ENCODE measurements at regions not wholly inside any gene's neighbourhood (a gene's known extent, or its start where the extent isn't known, plus 50 kb on each side); places are given as distances from the start of the nearest gene placed in this dataset.
"Not testable (repeated sequence)": the region's sequence is repeated elsewhere in the genome, so short reads cannot be mapped to it uniquely, and the experiment has no call there.

DNA sequence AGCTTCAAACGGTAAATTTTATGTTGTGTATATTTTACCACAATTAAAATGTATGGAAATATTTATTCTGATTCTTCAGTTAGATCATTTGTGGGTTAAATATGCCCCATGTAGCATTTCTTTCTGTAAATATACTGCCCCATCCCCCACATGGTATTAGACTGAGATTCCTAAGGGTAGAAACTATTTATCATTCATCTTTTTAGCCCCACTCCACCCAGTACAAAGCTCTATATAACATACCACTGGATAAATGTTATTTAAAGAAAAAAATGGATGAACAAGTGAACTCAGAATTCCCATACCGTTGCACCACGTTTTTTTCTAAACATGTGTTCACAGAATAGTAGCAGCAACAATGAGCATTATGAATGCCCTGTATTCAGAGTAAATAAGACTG lies 234.0 kb upstream of the IRF2BP2 start:
- DNase-seq (ENCODE audit: low read depth): no peak

DNA sequence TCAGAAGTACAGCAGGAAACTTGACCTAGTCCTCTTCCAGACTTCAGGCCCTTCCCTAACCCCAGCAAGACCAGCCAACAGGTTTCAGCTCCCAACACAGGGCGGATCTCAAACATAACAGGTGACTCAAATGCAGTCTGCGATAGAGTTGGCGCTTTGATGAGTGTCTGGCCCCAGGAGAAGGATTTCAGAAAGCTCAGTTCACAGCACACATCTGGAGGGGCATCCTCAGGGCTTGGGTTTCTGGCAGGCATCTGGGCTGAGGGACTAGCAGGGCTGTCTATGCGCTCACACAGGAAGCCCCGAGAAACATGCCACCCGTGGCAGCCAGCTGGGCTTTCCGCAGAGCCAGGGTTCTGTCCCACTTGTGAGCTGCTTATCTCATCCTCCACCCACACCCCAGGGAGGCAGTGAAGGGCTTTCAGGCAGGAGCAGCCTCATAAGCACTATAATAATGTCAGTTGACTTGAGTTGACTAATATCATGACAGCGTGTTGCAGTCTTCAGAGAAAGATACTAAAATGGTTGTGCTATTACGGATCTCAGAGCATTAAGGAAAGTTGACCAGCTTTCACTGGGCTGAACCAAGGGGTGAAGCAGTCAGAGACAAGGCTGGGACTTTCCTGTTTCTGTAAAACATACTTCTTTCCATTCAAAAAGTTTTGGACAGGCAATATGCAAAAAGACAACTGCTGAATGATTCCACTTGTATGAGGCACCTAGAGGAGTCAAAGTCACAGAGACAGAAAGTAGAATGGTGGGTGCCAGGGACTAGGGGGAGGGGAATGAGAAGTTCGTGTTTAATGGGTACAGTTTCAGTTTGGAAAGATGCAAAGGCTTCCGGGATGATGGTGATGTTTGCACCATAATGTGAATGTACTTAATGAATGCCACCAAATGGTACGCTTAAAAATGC lies 233.0 kb upstream of the IRF2BP2 start:
- no peak for DNase-seq (ENCODE audit: low read depth)

DNA sequence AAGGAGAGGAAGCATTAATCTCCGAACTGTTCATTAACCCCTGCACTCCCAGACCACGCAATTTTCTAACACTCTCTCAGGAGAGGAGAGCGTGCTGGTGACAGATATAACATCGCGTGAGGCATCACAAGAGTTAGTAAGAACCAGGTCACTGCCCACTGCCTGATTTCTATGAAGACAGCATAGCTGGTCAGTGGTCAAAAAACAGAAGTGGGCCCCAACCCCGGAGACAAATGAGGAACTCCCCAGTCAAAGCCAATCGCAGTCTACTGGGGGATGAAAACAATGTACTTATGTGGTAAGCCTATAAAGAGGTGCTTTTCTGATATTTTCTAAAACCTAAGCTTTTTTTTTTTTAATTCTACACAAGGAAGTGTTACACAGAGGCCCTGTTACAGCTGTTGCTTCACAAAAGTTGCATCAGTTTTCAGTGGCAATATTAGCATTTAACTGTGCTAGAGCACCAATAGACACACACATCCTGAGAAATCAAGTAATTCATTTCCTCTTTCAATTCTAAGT lies 231.8 kb upstream of the IRF2BP2 start:
- DNase-seq (ENCODE audit: low read depth): no peak

DNA sequence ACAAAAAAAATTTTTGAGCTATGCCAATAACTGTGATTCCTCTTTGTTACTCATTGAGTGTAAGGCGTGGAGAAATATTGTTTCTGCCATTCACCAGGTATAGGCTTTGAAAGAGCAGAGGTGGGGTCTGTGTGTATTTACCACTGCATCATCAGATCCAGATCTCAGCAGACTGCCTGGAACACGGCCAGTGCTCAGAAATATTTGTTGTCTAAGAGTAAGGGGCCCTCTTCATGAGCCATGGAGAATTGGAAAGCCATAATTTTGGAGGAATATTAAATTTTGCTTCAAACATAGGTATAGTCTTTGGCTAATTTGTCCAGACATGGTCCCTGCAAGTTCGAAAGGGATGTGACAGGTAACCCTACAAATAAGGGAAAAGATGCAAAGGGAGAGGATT lies 231.3 kb upstream of the IRF2BP2 start:
- DNase-seq (ENCODE audit: low read depth): no peak

DNA sequence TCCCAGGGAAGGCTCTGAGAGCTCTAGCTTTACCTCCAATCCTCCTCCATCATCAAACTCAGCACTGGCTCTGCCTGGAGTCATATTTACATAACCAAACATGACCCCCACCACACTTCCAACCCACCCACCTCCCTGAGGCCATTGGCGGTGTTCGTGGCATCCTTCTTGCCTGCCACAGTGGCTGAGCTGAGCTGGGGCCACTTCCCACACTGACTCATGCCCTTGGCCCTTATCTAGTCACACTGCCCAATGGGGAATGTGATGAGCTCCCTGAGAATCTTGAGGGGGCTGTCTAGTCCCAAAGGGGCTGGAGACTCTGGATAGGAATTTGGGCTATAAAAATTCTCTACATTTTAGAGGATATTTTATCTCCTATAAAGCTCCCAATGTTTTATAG lies 230.9 kb upstream of the IRF2BP2 start:
- DNase-seq (ENCODE audit: low read depth): no peak

DNA sequence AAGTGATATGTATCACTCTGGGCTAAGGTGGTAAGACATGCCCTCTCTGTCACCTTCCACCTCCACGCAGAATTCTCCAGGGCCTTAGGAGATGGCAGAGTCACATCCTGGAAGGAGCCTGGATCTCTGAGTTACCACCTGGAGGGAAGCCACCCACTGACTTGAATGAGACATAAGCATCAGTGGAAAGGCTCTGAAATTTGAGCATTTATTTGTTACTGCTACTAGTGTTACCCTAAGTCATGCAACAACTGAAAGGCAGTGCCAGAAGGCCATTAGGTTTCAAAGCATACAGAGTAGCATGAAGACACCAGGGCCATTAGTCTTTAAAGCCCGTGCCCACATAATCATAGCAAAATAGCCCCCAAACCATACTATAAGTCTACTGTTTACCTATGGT lies 230.3 kb upstream of the IRF2BP2 start:
- no peak for DNase-seq (ENCODE audit: low read depth)

DNA sequence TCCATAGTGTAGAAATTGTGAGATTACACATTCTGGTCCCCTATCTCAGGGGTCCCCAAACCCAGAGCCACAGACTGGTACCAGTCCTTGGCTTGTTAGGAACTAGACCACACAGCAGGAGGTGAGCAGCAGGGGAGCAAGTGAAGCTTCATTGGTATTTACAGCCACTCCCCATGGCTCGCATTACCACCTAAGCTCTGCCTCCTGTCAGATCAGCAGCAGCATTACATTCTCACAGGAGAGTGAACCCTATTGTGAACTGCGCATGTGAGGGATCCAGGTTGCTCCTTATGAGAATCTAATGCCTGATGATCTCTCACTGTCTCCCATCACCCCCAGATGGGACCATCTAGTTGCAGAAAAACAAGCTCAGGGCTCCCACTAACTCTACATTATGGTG lies 229.7 kb upstream of the IRF2BP2 start:
- no peak for DNase-seq (ENCODE audit: low read depth)

DNA sequence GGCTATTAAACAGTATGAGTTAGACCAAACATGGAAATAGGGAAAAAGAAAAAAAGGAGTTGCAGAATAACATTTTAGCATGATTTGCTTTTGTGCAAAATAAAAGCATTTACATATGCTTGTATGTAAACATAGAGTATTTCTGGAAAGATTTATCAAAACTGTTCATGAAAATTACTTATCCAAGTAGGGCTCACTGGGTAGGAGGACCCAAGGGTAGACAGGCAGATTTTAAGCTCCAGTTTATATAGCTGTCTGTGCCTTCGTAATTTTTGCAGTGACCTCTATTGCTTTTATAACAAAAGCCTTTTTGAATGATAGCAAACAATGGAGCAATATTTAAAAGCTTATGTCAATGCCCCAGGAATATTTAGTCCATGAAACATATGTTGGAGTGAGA lies 228.8 kb upstream of the IRF2BP2 start:
- no peak for DNase-seq (ENCODE audit: low read depth)

DNA sequence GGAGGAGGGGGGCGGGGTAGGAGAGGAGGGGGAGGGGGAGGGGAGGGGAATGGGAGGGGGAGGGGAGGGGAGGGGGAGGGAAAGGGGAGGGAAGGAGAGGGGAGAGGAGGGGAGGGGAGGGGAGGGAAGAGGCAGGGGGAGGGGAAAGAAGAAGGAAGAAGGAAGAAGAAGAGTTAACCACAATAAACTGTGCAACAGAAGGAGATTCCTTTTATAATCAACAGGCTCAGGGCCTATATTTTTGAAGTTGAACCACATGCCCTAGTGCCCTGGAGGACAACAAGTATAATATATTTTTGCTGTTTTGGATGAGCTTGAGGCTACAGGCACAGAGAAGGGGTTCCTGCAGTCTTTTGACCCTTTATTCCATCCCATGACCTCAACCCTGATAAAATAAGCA lies 228.2 kb upstream of the IRF2BP2 start:
- no peak for DNase-seq (ENCODE audit: low read depth)

DNA sequence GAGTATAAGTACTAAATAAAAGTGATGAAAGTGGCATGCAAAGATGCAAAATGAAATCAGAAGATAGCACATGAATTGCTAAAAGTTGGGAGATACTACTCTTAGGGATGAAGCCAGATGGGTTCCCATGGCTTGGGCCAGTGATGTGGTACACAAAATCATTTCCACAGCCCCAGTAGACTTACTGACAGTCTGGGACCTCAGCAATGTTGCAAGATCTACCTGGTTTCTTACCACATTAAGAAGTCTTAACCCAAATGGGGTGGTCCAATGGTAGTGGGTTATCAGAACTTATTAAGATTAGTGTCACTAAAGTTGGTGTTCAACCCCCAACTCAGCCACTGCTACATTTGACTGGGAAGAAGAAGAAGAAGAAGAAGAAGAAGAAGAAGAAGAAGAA lies 227.7 kb upstream of the IRF2BP2 start:
- no peak for DNase-seq (ENCODE audit: low read depth)

DNA sequence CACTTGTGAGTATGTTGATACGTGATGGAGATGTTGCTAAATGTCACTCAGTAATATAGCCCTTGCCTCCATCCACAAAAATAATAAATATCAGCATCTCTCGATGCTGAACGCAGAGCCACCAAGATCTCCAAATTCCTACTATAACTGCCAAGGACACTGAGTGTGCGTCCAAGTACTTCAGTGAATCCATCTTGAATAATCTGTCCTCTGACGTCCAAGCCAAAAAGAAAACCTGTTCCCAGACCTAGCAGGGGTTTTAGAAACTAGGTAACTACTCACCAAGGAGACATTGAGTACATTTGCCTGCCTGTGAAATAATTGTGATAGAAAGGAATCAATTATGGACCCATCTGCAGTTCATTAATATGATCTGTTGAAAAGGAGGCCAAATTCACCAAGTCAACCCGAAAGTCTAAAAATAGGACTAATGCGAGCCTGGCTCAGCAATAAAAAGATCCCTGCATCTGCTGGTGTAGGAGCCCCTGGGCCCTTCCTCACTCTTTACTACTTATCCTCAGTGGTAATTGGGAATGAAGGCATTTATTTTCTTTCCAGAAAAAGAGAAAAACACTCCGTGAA lies 226.9 kb upstream of the IRF2BP2 start:
- DNase-seq (ENCODE audit: low read depth): no peak

DNA sequence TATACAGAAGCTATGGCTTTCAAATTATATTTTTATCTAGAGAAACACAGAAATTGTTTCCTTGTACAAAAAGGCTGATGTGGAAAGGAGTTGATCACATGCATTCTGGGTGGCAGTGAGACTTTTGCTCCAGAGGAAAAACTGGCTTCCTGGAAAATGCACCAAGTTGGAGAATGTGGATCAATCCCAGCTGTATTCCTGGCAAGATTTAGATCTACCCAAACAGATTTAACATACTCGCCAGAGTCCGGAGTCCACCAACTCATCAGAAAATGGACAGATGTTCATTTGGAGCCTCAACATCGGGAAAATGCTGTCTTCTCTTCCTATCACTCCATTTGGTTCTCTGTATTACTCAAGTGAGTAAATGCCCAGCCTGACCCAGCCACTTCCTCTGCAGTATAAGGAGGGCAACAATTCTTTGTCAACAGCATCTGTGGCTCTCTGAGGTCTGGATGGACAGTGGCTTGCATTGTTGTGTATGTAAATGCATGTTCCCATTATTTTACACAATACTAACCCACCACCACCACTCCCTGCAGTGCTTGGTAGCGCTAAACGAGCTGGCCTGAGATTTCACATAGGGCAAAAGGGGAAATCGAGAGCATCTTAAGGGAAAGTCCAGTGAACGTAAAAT lies 226.2 kb upstream of the IRF2BP2 start:
- DNase-seq (ENCODE audit: low read depth): no peak

DNA sequence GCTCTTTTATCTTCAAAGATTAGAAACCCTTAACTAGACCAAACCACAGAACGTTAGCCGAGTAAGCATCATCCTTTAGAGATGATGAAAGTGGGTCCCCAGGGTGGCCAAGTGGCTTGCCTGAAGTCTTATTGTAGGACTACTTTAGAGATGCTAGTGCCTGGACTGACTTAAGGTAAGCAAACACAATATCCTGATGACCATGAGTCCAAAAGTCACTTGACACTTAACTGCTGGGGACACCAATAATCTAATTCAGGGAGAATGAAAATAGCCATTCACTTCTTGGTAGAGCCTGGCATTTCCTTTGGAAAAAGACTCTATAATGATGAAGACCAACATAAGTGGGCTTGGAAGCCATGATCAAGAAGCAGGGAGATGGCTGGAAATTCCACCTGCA lies 225.3 kb upstream of the IRF2BP2 start:
- no peak for DNase-seq (ENCODE audit: low read depth)

DNA sequence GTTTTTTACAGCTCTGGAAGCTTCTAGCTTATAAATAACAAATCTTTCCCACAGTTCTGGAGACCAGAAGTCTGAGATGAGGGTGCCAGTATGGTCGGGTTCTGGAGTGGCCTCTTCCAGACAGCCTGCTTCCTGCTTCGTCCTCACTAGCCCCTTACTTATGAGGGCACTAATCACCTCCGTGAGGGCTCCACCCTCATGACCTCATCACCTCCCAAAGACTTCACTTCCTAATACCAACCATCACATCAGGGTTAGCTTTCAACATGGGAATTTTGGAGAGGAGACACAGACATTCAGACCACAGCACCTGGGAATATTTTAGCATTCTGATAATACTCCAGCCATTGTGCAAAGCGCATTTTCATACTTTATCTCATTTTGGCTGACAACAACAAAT lies 223.7 kb upstream of the IRF2BP2 start:
- no peak for DNase-seq (ENCODE audit: low read depth)

DNA sequence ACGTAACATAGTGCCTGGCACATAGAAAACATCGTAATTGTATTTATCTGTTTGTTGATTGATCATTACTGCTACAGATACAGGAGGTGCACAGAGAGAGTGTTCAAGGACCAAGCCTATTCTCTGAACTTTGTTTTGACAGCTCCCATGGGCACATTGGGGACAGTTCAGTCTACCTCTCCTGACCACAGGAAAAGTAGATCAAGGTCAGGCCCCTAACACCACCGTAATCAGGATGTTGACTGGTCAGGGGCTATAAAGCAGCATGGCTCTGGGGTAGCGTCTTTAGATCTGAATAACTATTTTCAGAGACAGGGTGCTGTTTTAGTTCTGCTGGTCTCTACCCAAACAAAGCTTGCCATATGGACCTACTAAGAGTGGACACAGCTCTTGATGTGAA lies 223.1 kb upstream of the IRF2BP2 start:
- DNase-seq (ENCODE audit: low read depth): no peak

DNA sequence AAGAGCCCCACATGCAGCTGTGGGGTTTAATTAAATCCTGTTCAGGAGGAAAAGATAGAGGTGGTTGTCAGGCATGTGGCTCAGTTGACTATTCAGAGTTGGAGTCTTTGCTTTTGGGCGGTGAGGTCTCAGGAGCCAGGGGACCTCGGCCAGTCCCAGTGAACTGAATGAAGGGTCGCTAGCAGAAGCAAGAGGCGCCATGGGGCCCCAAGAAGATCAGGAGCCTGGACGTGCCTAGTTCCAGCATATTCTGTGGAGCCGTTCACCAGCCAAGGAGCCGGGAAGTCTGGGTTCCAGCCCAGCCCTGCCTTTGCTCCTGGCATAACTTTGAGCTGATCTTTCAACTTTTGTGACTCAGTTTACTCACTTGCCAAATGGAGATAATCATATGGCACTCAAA lies 217.7 kb upstream of the IRF2BP2 start:
- DNase-seq (ENCODE audit: low read depth): no peak

DNA sequence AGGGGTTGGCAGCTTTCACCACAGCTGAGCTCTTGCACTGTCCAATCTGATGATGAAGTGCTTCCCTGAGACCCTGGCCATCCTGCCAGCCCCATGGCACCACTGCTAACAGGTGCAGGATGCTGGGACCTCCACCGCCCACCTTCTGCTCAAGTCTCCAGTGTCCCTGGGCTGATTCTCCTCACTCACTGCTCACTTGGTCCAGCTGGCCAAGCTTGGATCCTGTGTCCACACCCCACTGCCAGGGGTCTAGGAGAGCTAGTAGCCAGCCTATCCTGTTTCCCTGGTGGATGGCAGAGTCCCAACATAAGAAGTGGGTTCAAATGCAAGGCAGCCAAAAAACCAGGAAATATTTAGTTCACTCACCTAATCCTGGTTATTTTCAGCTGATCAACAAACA lies 217.2 kb upstream of the IRF2BP2 start:
- DNase-seq (ENCODE audit: low read depth): no peak

DNA sequence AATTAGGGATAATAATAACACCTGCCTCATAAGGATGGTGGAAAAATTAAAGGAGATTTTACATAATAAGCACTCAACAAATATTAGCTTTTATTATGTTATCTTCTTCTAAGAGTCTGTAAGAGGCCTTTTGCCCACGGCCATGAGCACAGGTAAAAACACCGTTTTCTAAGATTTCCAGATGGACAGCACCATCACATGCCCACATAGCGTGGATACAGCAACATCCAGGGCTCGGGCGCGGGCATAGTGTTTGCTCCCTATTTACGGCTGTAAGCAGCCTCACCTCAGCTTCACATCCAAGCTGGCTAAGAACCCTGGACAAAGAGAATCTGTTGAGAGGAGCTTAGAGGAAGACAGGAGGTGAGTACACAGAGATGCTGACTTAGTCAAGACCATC lies 216.4 kb upstream of the IRF2BP2 start:
- no peak for DNase-seq (ENCODE audit: low read depth)

DNA sequence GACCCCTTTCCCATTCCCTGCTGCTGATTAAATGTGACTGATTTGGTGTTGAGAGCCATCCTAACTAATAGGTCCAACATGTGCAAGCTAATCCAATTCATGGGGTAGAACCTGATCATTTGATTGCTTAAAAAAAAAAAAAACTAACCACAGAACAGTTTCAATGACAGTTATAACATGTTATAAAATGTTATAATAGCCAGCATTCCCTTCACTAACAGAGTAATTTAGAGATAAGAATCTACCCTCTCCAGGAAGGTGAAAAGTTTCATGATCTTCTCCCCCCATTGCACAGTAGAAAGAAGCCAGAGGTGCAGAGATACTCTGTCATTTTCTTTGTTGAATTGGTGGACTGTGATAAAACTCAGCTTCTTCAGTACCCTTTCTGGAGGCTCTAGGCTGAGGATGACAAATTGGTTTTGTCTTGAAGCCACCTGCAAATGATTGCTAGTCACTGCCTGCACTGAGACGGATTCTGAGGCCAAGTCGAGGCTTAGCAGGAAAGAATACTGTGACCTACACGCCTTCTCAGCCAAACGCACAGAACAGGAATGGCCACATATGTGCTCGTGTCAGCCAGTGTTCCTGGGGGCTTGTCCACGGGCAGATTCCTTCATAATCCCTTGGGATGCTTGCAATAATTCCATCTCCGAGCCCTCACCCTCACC lies 215.7 kb upstream of the IRF2BP2 start:
- DNase-seq (ENCODE audit: low read depth): no peak

DNA sequence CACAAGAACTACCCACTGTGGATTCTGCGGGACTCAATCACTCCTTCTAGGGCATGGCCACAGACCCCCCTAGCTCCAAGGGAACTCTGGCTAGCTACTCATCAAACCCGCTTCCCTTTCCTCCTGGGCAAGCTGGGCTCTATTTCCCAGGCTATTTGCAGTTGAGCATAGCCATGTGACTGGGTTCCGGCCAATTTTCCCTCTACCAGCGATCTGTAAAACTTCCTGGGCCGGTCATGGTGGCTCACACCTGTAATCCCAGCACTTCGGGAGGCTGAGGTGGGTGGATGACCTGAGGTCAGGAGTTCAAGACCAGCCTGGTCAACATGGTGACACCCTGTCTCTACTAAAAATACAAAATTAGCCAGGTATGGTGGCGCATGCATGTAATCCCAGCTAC lies 214.9 kb upstream of the IRF2BP2 start:
- not testable (repeated sequence) for DNase-seq (ENCODE audit: low read depth)

DNA sequence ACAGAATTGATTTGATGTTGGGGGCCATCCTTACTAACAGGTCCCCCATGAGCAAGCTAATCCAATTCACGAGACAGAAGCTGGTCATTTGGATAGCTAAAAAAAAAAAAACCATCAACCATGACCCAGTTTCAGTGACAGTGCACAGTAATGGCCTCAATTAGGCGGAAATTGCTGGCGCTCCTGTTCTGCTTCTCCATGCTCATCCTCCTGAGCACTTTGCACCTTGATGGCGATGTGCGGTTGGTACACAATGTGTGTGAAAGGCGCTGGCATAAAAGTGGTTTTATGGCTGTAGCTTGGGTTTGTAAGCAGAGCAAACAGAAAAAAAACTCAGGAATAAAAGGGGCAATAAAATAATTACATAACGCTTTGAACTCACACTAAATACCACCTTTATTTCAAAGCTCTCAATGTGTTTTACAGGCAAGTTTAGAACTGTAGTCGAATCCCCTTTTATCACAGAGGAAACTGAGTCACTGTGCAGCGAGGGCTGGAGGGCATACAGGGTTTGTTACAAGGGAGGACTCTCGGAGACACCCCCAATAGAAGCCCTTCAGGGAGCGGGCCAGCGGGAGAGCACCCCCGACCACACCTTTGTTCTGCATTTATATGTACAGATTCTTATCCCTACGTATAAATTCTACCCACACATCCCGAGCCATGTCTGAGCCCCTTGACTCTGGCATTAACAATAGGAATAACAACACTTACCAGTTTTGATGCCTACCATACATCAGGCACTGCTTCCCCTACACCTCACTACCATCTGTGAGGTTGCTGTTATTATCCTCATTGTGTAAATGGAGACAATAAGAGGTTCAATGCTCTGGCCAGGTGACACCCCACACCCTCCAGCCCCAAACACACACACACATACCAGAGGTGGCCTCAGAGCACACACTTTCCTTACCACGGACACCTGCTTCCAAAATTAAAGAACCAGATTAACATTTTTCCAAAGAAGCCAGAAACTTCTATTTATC lies 213.5 kb upstream of the IRF2BP2 start:
- no peak for DNase-seq (ENCODE audit: low read depth)
